KOPT-K1 (cell line): ENCODE measurements at regions not wholly inside any gene's neighbourhood (a gene's known extent, or its start where the extent isn't known, plus 50 kb on each side); places are given as distances from the start of the nearest gene placed in this dataset.

Experiments
- H3K27ac ChIP-seq: fragments of 200-600 bp; sonication (generic); 2 replicates; pipeline ENCODE4 v1.5.1; 2016; ENCODE audit warnings: antibody characterized with exemption, mild to moderate bottlenecking, low read depth, low read length; ENCODE audit not compliant: poor library complexity, severe bottlenecking
- H3K36me3 ChIP-seq: fragments of 200-600 bp; sonication (generic); 2 replicates; pipeline ENCODE4 v1.5.1; 2017; ENCODE audit warnings: antibody characterized with exemption, mild to moderate bottlenecking, low read length, moderate library complexity; ENCODE audit not compliant: insufficient read depth
- H3K9me3 ChIP-seq: fragments of 200-600 bp; sonication (generic); 2 replicates; pipeline ENCODE4 v1.5.1; 2017; ENCODE audit warnings: antibody characterized with exemption, low read length, mild to moderate bottlenecking; ENCODE audit not compliant: insufficient read depth, poor library complexity, severe bottlenecking

DNA sequence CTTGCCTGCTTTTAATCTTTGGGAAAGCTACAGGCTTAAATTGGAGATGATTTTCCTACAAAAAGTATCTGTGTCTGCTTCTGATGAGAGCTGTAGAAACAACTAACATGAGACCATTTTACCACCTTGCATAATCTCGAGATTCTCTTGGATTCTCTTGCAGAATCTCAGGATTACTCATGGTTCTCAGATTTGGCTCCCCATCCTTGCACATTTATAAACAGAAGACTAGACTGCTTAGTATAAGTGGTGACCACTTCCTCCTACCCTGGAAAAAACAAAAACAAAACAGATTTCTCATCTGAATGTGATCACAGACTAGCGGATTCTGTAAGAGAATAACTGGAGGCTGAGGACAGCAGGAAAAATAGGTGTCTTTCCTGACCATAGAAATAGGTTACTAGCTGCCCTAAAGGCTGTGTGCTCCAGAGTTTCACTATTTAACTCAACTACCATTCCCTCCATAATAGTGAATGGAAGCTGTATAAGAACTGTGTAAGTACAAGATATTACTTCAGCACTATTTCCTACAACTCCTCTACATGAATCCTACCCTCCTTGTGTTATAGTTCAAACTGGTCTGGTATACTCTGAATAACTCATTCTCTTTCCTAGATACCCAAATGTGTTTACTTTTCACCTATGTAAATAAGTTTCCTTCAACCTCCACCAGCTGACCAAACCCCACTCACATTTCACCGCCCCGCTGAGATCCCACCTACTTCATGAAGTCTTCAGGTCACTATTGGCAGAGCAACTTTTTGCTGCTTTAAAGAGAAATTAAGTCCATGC is 122.2 kb upstream of the C2CD4B start:
- Histone ChIP-seq H3K36me3 (no peaks in the 10 kb centered on the region), H3K27ac (no peak overlapping the region), H3K9me3 (peaks cover 9% of the 10 kb centered on the region)

DNA sequence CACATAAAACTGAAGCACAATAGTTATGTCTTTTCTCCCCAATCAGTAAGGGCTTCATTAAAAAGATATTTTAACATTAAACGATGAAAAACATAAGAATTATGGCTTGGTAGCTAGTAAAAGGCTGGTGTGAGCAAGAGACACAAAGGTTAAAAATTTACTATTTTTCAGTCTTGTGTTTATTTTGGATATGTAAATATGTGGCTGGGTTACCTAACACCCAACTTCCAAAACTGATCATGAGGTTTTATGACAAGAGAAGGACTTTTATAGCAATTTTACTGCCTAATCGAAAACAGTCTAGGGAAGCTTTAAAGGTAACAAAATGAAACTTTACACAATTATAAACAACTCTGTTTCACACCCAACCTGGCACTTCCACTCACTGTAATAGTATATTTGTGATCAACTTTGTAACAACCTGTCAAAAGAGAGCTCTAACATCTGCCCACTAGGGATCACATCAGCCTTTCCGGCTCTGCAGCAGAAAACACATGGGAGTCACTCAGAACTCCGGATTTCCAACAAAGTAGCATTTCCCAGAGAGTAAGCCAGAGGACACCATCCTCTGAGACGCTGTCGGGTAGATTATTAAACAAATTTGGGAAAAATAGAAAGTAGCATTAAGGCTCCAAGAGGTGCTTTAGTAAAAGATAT is 123.4 kb upstream of the C2CD4B start:
- H3K9me3 ChIP-seq, result peaks cover 9% of the 10 kb centered on the region
- no peak overlapping the region for H3K27ac ChIP-seq
- no peaks in the 10 kb centered on the region for H3K36me3 ChIP-seq

GRCh38 chr15:62291262-62291661 is 126.2 kb upstream of the C2CD4B start:
- H3K27ac ChIP-seq, result no peak overlapping the region
- H3K36me3 ChIP-seq, result no peaks in the 10 kb centered on the region
- peaks cover 9% of the 10 kb centered on the region for H3K9me3 ChIP-seq

GRCh38 chr15:62296756-62297507 is 131.8 kb upstream of the C2CD4B start:
- Histone ChIP-seq H3K9me3 (no peaks in the 10 kb centered on the region), H3K36me3 (no peaks in the 10 kb centered on the region), H3K27ac (no peak overlapping the region)

- Histone ChIP-seq H3K36me3 (no peaks in the 10 kb centered on the region), H3K27ac (no peak overlapping the region), H3K9me3 (no peaks in the 10 kb centered on the region)
Observed at GRCh38 chr15:62297522-62297921, 132.4 kb upstream of the C2CD4B start.

DNA sequence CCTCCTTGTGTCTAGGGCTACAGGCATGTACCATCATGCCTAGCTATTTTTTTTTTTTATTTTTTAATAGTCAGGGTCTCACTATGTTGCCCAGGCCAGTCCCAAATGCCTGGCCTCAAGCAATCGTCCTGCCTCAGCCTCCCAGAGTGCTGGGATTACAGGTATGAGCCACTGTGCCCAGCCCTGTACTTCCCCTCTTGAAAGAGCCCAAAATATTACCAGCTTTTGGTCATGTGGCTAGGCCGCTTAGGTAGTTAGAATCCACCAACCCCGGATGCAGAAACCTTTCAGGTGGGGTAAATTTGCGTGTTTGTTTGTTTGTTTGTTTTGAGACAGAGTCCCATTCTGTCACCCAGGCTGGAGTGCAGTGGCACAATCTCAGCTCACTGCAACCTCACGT is 132.8 kb upstream of the C2CD4B start:
- no peaks in the 10 kb centered on the region for H3K36me3 ChIP-seq
- no peak overlapping the region for H3K27ac ChIP-seq

DNA sequence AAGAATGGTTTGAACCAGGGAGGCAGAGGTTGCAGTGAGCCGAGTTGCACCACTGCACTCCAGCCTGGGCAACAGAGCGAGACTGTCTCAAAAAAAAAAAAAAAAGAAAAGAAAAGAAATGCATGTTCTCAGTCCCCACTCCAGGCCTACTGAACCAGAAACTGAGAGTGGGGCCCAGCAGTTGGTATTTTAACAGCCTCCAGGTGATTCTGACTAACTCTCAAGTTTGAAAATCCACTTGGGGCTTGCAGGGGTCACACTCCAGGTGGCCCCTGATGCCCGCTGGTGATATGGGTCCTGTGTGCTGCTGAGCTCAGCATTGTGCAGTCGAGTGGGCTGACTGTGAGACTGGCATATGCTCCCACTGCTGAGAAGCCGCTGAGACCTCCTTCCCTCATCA is 133.7 kb upstream of the C2CD4B start:
- H3K36me3 ChIP-seq, result no peaks in the 10 kb centered on the region
- no peak overlapping the region for H3K27ac ChIP-seq
- H3K9me3 ChIP-seq, result no peaks in the 10 kb centered on the region

More for the DNA sequence above, 132.8 kb upstream of the C2CD4B start:
- no peaks in the 10 kb centered on the region for H3K9me3 ChIP-seq

DNA sequence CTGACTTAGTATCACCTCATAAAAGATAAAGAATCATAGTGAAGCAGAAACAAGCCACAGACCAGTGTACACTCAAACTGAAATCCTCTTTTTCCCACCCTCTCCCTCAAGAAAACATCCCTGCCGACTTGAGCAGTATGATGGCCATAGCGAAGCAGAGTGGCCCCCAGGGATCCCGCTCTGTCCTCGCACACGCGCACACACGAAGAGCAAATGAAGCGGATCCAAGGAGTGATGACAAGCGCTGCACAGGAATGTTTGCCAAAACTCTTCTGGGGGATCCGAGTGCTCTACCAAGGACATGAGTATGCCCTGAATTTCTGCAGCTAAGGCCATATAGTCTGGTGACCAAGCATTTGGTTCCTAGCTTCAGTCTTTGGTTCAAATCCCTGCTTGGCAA is 134.5 kb upstream of the C2CD4B start:
- Histone ChIP-seq H3K9me3 (no peaks in the 10 kb centered on the region), H3K27ac (no peak overlapping the region), H3K36me3 (no peaks in the 10 kb centered on the region)

- no peaks in the 10 kb centered on the region for H3K9me3 ChIP-seq
- no peak overlapping the region for H3K27ac ChIP-seq
- H3K36me3 ChIP-seq, result no peaks in the 10 kb centered on the region
Observed at GRCh38 chr15:62301993-62302675, 137.0 kb upstream of the C2CD4B start.

GRCh38 chr15:62306851-62307504 is 141.9 kb upstream of the C2CD4B start:
- Histone ChIP-seq H3K9me3 (no peaks in the 10 kb centered on the region), H3K27ac (no peak overlapping the region), H3K36me3 (no peaks in the 10 kb centered on the region)

- Histone ChIP-seq H3K9me3 (no peaks in the 10 kb centered on the region), H3K36me3 (no peaks in the 10 kb centered on the region), H3K27ac (no peak overlapping the region)
Observed at GRCh38 chr15:62307551-62307950, 142.5 kb upstream of the C2CD4B start.

DNA sequence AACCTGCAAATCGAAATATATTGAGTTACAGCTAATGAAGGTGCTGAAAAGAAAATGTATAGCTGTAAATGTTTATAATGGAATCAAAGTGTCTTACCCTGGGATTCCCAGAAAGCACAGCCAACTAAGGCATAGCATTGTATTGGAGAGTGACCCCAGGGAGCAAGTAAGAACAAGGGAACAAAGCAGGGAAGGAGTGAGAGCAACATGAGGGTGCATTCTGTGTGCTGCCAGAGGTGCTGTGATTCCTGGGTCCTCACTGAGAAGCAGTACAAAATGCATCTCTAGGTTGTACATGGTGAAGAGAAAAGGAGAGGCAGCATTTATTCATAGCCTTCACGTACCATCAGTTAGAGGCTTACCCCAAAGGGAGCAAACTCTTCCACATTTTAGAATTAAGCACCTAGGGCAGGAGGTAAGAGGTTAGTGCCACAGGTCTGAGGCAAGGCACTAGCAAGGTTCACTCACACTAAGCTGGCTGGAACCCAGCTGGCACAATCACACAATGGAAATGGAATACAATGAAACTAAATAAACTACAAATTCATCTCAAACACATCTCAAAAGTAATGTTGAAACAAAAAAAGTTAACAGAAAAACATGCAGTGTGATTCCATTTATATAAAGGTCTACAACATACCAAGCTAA is 151.5 kb upstream of the C2CD4B start:
- no peak overlapping the region for H3K27ac ChIP-seq
- H3K9me3 ChIP-seq, result no peaks in the 10 kb centered on the region
- no peaks in the 10 kb centered on the region for H3K36me3 ChIP-seq

DNA sequence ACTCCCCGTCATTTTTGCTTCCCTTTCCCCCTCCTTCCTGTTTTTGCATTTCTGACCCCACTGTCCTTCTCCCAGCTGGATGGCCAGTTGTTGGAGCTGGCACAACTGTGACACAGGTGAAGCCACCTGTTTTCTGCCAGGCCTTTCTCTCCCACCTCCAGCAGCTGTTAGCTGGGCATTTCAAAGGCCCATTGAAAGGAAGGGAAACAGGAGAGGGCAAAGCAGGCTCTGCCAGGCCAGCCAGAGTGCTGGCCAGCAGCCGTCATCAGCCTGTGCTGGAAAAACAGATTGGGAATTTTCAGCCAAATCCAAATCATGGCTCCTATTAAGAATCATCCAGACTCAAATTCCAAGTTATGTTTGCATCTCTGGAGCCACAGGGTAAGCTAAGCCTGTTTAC is 155.2 kb upstream of the C2CD4B start:
- Histone ChIP-seq H3K36me3 (no peaks in the 10 kb centered on the region), H3K27ac (no peak overlapping the region), H3K9me3 (no peaks in the 10 kb centered on the region)

DNA sequence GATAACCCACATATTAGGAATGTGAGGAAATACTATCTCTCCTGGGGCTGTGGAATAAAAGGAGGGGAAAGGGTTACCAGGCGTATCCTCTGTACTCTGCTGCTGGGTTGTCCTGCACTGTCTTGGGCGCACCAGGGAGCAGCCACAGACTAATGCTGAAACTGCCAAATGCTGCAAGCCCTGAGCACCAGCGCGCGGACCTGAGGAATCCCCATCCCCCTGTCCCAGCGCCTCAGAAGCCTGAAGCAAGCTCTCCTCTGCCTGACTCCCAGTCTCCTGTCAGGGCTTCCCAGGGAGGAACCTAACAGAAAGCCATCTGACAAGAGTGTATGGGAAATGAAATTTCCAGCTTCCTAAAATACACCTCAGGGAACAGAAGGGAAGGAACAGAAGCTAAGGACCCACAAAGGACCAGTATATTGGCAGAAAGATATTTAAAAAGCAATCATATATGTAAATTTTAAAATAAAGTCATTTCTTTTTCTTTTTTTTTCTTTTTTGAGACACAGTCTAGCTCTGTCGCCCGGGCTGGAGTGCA is 158.3 kb upstream of the C2CD4B start:
- H3K36me3 ChIP-seq, result no peaks in the 10 kb centered on the region
- no peaks in the 10 kb centered on the region for H3K9me3 ChIP-seq

More for the DNA sequence above, 158.3 kb upstream of the C2CD4B start:
- no peak overlapping the region for H3K27ac ChIP-seq
